NCI-H82 (cell line): ENCODE measurements at regions not wholly inside any gene's neighbourhood (a gene's known extent, or its start where the extent isn't known, plus 50 kb on each side); places are given as distances from the start of the nearest gene placed in this dataset.
"Not testable (repeated sequence)": the region's sequence is repeated elsewhere in the genome, so short reads cannot be mapped to it uniquely, and the experiment has no call there.

Source experiments
- DNase-seq: peaks from one replicate; lab custom pipeline; 2025; lab: John Stamatoyannopoulos, UW

DNA sequence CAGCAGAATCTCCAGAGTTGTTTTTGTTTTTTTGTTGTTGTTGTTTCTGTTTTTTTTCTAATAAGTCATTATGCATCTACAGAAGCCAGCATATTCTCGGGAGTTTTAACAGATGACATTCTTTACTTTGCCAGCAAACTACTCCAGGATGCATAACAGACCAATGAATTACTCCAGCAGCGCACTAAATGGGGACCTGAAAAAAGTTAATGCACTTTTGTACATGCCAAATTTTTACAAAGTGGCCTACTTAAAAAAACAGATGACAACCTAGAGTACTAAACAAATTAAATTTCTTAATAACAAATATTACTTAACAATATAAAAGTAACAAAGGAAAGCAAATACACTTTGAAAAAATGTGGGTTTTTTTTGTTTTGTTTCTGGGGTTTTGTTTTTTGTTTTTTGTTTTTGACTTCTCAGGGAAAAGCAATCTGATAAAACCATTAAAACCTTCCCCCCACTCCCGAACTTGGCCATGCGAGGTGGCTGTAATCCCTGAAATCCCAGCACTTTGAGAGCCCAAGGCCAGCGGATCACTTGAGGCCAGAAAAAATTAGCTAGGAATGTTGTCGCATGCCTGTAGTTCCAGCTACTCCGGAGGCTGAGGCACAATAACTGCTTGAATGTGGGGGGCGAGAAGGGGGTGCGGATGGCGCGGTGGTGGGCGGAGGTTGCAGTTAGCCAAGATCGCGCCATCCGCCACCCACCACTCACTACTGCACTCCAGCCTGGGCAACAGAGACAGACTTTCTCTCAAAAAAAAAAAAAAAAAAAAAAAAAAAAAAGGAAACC lies 352.4 kb downstream of the CETN3 start:
- peak; percentile 24 for DNase-seq

DNA sequence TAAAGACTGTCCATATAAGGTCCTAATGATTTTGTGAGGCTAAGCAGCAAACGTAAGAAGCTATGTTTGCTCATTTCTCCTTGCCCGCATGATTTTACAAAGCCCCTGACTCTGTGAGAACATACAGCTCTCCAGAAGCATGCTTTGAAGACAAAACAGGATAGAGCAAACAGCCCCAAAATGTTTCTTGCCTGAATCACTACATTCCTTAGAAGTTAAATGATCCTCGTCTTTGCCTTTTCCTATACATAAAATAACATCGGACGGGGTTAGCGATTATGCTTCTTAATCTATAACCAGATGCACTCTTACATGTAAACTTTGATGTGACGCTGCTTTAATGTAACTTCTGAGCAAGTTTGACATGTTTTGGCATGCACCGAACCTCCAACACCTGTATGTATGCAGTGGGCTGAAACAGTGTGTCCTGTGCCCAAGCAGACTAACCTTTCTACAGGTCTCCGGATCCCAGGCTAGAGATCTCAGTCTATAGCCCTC lies 353.7 kb downstream of the CETN3 start:
- no peak for DNase-seq

DNA sequence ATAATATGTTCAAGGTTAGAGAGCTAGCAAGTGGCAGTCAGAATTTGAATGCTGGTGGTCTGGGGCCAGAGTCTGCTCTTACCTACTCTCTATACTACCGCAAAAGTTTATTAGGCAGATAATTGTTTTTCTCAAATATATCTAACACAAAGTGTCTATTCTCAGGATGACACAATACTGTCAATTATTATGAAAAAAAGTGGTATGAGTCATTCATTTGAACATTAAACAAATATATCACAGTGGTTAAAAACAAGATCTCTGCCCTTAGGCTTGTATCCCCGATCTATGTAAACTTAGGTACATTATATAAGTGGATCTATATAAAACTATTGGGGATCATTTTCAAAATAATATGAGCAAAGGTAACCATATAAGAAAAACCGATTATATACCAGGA lies 354.9 kb downstream of the CETN3 start:
- DNase-seq, result no peak

DNA sequence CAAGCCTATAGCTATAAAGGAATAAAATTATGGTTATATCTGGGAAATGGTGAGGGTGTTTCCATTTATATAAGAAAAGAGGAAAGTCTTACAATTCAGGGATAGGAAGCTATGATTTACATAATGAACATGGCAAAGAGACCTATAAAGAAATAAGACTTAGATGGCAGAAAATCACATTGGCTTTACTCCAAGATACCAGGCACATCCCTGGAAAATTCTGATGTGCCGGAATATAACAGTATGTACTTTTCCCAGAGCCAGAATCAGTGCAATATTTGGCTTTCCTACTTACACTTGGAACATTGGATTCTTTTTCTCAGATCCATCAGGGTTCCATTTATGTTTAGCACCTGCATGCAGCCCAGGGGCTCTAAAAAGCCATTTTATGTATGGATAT lies 357.8 kb downstream of the CETN3 start:
- no peak for DNase-seq

DNA sequence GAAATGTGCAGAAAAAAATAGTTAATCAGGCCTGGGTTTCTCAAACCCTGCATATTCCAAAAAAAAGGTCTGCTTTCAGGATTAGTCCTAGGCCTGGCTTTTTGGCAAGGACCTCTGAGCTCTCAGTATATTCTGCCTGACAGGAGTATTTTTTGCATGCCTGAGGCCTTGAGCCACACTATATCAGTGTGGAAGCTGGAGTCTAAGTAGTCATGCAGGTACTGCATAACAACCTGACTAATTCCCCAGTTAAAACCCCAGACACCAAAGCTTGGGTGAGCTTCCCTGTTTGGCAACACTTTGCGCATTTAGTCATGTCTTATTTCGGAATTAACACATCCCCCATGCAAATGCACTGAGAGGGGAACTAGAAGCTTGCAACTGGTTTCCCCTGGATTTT lies 359.5 kb downstream of the CETN3 start:
- no peak for DNase-seq

DNA sequence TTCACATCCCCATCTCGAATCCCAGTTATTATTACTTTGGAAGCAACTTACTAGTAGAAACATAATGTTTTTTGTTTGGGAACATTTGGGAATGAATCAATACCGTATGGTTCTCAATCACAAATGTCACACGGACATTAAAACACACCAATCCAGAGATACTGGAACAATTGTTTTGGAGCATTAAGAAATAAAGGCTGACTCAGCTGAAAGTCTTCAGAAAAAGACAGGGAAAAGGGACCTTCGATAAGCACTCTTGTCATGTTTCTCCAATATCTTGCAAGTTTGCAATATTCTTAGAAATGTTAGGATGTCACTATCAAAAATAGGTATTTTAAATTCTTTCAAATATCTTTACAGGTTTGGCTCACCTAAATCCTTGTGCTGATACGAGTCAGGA lies 362.4 kb downstream of the CETN3 start:
- DNase-seq, result no peak

DNA sequence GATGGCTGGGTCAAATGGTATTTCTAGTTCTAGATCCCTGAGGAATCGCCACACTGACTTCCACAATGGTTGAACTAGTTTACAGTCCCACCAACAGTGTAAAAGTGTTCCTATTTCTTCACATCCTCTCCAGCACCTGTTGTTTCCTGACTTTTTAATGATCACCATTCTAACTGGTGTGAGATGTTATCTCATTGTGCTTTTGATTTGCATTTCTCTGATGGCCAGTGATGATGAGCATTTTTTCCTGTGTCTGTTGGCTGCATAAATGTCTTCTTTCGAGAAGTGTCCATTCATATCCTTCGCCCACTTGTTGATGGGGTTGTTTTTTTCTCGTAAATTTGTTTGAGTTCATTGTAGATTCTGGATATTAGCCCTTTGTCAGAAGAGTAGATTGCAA lies 369.5 kb downstream of the CETN3 start:
- not testable (repeated sequence) for DNase-seq

DNA sequence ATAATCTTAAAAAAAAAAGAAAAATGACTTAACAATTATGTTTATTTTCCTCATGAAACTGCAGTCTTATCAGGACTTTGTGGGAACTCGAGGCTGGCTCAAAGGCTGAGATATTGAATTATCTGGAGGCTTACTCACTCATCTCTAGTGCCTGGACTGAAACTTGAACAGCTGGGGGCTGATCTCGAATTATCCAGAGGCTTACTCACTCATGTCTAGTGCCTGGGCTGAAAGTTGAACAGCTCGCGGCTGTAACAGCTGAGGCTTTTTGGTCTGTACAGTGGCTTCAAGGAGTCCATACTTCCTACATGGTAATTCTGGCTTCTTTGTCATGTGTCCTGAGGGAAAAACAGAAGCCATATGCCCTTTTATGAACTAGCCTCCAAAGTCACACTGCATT lies 371.9 kb downstream of the CETN3 start:
- DNase-seq, result peak; percentile 3

DNA sequence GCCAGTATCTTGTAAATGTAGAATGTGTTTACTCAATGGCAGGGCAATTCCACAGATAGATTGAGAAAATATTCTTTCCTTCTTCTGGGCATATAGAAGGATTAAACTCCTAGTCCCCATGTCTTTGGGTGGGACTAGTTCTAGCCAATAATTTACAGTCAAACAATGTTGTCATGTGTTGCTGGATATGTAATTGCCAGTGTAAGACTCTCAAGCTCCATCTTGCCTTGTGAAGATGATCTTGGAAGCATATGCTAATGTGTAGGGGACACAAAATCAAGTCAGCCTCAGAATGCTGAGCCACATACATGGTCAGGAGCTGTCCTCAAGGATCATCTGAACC lies 386.9 kb downstream of the CETN3 start:
- no peak for DNase-seq

DNA sequence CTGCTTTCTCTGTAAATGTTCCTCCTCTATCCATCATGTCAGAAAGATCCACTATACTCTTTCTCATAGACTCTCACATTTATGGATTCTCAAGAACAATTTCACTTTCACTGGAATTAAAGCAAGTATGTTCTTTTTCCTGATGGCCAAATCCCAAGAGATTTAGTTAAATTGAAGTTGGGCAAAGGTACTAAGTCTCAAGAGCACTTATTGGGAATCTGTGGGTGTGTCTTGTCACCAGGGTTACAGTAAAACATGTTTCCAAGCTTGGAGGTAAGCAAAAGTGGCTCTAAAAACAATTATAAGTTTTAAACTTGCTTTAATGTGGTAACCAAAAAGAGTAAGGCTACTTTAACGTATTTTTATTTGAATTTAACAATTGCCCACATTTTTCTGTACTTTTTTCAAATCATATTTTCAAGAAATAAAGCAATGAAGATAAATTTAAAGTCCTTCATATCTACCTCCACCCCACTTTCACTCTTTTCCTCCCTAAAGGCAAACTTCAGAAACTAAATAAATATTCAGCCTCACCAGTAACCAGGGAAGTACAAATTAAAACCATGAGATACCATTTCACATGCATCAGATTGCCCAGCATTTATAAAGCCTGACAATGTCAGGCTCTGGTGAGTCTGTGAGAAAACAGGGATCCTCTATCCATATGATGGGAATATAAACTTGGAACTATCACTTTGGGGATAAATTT lies 387.4 kb downstream of the CETN3 start:
- DNase-seq, result no peak

DNA sequence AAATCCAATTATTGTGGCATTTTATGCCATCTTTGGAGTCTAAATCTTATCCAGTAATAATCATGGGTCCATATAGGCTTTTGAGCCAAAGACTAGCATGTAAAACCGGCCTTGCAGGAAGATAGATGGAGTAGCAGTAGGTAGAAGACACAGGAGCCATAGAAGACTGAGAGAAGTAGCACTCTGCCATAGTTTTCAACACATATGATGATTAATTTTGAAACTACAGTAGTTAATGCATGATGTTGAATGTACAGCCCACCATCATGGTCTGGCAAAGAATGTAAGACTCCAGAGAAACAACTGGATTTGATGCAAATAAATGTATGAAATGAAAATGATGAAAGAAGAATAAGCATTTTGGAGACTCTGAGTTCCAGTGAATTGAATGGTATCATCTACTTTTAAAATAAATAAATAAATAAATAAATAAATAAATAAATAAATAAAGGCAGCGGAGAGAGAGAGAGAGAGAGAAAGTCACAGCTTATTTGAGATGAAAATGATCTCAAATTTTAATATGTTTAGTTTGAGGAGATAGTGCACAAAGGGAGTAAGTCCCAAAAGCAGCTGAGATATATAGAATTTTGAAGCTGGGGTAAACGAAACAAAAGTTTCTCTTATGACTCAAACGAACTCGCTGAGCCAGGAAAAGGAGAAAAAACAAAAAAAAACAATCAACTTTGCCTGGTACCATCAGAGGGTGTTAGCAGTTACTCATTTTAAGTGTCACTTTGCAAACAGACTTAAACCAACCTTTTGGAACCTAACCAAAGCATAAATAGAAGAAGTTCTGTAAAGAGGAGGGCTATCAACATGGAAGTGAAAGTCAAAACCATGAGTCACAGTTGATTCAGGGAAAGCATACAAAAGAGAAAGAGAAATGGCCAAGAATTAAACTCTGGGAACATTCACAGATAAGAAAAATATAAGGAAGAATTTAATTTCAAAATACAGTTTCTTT lies 388.7 kb downstream of the CETN3 start:
- no peak for DNase-seq

DNA sequence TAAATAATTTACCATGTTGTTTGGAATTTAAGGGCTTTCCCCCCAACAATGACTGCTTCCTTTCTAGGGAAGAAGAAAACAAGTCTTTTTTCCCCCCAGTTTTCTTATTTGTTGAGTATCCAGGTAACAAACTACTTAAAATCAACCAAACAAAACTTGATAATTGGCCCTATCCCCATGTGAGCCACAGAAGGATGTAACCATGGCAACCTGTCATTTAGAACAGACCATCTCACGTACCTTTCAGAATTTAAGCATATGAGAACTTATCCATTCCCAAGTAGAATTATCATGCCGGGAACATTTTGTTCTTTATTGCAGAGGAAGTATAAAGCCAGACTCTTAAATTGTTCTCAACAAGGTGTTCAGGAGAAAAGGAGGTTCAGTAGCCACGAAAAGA lies 392.3 kb downstream of the CETN3 start:
- DNase-seq, result peak; percentile 1

DNA sequence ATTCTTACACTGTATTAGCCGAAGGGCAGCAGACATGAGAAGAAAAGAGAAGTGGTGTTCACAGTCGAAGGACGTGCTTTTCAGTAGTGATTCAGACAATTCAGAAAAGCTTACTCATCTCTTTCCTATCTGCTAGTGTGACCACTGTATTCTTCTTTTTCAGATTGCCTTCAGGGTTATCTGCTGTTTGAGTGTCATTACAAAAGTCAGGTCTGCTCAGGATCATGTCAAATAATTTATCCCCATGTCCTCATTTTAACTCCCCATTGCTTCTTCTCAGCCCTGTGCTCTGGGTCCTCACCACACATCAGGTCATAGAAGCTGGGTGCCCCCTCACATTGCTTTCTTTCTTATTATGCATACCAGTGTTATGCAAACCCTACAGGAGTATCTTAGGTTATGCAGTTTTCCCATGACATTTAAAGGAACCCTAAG lies 394.0 kb downstream of the CETN3 start:
- no peak for DNase-seq

DNA sequence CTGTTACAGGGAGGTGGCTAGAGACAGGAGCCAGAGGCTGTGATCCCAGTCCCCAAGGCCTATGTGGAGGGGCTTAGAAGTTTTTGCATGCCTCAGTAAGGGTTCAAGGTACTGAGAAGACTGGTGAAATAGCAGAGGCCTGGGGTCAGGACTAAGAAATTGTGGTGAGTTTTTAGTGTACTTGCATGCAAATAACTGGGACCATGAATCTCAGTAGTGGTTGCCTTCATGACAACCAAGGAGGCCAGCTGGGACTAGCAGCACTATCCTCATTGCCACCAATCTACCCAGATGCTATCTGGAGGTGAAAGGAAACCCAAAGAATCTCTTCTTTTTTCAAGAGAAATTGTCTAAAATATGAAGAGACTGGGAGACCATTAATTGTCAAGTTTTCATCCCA lies 395.1 kb downstream of the CETN3 start:
- DNase-seq, result no peak

DNA sequence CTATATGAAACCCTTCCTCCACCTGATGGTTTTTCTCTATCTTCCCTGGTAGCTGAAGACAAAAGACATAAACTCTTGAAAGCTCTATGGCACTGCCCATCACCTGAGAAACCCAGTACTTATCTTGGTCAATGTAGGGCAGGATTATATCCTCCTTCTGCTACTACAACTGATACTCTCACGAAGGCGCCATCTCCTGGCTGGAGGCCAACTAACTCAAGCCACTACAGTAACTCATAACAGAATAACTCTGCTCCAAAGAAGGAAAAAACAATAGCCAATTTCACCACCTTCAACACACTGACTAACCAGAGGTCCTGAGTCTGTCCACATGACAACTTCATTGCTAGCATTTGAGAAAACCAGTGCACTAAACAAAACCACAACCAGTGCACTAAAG lies 409.2 kb downstream of the CETN3 start:
- DNase-seq, result peak; percentile 0

DNA sequence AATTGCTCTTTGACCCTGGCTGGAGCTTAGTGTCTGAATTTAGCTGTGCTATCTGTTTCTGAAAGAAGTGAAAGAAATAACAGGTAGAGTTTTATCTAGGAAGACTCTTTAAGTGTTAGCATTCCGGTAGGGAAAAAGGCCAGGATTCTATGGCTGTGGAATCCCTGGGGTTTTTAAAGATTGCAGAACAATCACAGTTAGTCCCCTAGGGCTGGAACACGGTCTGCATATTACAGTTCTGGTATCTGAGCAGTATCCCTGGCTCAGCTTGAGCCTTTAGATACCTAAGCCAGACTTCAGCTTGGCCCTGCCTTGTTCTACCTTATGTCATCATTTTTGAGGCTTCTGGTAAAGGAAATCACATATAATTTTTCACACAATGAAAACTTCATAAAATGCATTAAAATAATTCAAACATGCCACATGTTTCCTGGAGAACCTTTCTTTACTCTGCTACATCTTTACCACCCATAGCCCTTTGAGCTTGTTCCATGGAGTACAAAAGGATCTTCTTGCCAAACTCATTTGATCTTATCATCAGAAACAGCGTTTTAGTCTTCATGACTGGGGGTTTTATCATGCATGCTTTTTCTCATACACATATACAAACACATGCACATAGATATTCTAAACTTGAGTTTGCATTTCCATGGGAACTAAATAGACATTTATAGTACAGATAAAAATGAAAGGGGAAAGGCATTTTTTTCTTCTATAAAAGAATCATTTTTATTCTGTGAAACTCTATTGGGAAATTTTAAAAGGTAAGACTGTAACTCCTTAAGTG lies 410.8 kb downstream of the CETN3 start:
- DNase-seq, result no peak

DNA sequence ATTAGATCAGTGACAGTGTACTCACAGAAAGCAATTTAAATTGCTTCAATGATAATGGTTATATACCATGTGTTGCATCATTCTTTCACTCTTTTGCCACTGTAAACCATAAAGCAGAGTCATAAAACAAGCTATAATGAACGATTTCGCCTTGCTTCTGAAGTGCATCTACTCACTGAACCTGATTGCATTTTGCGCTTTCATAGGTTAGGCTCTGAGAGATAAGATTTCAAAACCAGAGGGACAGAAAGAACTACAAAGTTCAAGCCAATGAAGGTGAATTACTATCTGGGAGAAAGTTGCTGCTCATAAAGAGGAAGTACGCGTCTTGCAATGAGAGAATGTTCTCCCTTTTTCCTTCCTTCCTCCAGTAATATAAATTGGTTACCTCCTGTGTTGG lies 412.7 kb downstream of the CETN3 start:
- DNase-seq, result no peak

DNA sequence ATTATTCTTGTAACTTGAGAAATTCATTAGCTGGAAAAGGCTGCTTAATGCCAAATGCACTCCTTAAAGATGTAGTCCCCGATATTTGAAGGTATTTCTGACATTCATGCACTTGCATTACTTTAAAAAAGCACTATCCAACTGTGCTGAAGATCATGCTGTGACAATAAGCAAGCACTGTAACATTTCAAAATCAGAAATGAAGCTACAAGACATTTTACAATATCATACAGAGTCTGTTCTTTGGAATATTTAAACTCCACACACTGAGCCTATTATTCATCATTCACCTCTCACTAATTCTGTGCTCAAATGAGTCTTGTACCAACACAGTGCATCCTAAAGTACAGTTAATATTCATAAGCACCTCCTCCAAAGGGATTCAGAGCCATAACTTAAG lies 413.2 kb downstream of the CETN3 start:
- DNase-seq, result no peak

DNA sequence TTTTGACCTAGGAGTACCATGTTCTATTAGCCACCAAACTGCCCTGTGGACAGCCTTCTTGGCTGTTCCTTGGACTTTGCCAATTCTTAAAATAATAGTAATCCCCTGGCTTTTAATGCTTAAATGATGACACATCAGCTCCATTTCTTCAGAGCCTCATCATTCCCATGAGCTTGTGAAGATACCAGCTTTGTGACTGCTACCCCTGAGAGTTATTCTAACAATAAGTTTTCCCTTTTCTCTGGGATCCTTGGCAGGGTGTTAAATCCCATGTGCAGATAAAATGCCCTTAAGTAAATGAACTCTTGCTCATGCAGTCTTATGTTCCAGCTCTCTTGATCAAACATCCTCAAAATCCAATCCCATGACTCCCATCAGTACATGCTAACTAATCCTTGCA lies 415.3 kb downstream of the CETN3 start:
- no peak for DNase-seq

DNA sequence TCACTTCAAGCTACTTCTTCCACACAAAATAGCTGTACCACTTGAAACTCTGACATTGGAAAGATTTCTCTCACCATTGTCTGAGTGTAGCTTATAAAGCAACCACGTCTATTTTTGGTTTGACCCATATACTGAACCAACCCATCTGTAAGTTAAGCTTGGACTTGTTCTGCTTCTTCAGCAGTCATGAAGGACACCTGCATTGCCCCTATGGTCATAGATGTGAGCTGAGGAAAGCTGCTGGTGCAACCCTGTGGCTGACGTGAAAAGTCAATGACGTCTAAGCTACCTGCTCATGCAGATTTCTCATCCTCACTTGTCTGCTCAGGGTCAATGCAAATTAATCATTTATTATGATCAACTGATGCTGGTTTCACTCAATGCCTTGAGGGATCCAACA lies 417.4 kb downstream of the CETN3 start:
- DNase-seq, result no peak

DNA sequence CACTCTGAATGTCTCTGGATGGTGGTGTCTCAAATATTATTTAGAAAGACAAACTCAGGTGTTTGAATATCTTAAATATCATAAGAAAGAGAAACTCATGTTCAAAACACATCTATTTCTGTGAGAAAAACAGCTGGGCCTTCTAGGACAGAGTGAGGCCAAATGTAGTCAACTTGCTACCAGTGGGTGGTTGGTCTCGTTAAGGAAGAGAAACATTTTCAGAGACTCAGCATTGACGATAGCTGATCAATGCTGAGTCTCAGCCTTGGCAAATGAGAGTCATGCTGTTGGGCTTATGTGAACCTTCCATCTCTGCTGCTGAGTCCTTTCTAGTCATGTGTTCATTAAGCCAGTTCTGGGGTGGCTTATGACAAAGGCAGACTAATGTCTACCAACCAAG lies 418.0 kb downstream of the CETN3 start:
- no peak for DNase-seq

DNA sequence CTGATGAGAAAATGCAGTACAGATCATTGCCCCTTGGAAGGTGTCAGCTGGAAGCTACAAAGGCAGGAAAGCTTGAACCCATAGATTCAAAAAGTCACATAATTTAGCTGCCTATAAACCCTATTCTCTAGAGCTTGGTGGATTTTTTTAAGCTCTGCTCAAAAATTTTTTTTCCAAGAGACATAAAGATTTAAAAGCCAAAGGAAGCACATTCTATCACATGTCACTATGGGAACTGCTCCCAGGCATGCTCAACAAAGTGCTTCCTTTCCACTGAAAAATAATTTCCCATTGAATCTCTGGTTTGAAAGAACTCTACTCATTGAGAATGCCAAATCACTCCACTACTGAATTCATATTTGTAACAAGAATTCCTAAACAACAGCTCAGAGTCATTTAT lies 419.8 kb downstream of the CETN3 start:
- no peak for DNase-seq
